CD8-positive, alpha-beta memory T cell (primary cell): ENCODE measurements at regions not wholly inside any gene's neighbourhood (a gene's known extent, or its start where the extent isn't known, plus 50 kb on each side); places are given as distances from the start of the nearest gene placed in this dataset.

Experiments
- CTCF ChIA-PET: fragments of 350-600 bp; sonication (Branson Sonifier 250); formaldehyde crosslinking; loops from one replicate; lab custom pipeline; 2021; ENCODE audit warnings: antibody characterized with exemption; lab: Charles Lee
- POLR2A ChIA-PET: fragments of 350-600 bp; sonication (Branson Sonifier 250); formaldehyde crosslinking; loops from one replicate; lab custom pipeline; 2021; ENCODE audit warnings: antibody characterized with exemption; lab: Charles Lee
- DNase-seq, 5 donors: peaks; one replicate each; pipeline versions ENCODE4 v3.0.0 to v3.0.0-alpha.2; 2020 to 2022; ENCODE audit warnings: mixed read lengths in 1 of 5
- H3K27ac ChIP-seq: one replicate; pipeline ENCODE4 v1.7.0; 2013; ENCODE audit warnings: low read depth, mild to moderate bottlenecking, low read length, moderate library complexity
- H3K27me3 ChIP-seq: 2 replicates; pipeline ENCODE4 v1.7.0; 2013; ENCODE audit warnings: low read length, mild to moderate bottlenecking; ENCODE audit not compliant: insufficient read depth, poor library complexity, severe bottlenecking
- H3K36me3 ChIP-seq: 2 replicates; pipeline ENCODE4 v1.7.0; 2013; ENCODE audit warnings: mild to moderate bottlenecking, low read length, moderate library complexity; ENCODE audit not compliant: insufficient read depth
- H3K4me1 ChIP-seq: 2 replicates; pipeline ENCODE4 v1.7.0; 2013; ENCODE audit warnings: mild to moderate bottlenecking, low read length, moderate library complexity; ENCODE audit not compliant: insufficient read depth
- H3K4me3 ChIP-seq: 2 replicates; pipeline ENCODE4 v1.7.0; 2013; ENCODE audit warnings: mild to moderate bottlenecking, low read length
- H3K9me3 ChIP-seq: 2 replicates; pipeline ENCODE4 v1.7.0; 2013; ENCODE audit warnings: mild to moderate bottlenecking, low read length
- H3K27ac Mint-ChIP-seq, 8 donors: one replicate each; pipeline ENCODE4 v1.8.0; 2020 to 2021; ENCODE audit warnings: mixed read lengths in 8 of 8, mild to moderate bottlenecking in 6 of 8, inconsistent platforms in 3 of 8, moderate library complexity in 3 of 8
- H3K27me3 Mint-ChIP-seq, 2 donors: one replicate each; pipeline ENCODE4 v1.8.0; 2020 to 2021; ENCODE audit warnings: mixed read lengths in 2 of 2, mild to moderate bottlenecking in 1 of 2, moderate library complexity in 1 of 2
- H3K36me3 Mint-ChIP-seq, 3 donors: one replicate each; pipeline ENCODE4 v1.8.0; 2020 to 2021; ENCODE audit warnings: mixed read lengths in 3 of 3, inconsistent platforms in 1 of 3, mild to moderate bottlenecking in 1 of 3
- H3K4me1 Mint-ChIP-seq, 3 donors: one replicate each; pipeline ENCODE4 v1.8.0; 2020 to 2021; ENCODE audit warnings: mixed read lengths in 3 of 3, inconsistent platforms in 1 of 3, mild to moderate bottlenecking in 1 of 3
- H3K4me3 Mint-ChIP-seq, 7 donors: one replicate each; pipeline ENCODE4 v1.8.0; 2020 to 2021; ENCODE audit warnings: mixed read lengths in 7 of 7, mild to moderate bottlenecking in 6 of 7, moderate library complexity in 4 of 7, inconsistent platforms in 2 of 7
- H3K9me3 Mint-ChIP-seq, 5 donors: one replicate each; pipeline ENCODE4 v1.8.0; 2020 to 2022; ENCODE audit warnings: mixed read lengths in 5 of 5, mild to moderate bottlenecking in 3 of 5, moderate library complexity in 2 of 5, inconsistent platforms in 1 of 5

DNA sequence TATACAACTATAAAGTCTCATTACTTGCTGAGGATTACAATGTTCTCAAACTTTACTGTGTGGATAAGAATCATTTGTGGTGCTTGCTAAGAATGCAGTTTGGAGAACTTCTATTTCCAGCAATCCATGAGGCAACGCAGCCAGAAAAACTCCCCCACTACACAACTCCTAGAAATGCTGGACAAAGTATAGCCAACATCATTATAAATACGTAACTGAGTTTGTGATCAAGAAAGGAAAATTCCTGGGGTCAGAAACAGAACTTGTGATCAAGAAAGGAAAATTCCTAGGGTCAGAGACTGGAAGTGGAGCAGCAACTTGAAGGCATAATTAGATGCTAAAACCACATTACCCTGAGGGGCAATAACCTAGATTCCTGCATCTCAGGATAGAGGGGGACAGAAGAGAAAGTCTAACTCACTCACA is 81.1 kb downstream of the MAT2B start:
- Mint-ChIP-seq H3K9me3 (no peaks in the 10 kb centered on the region), H3K27me3 (peaks cover 1 to 34% of the 10 kb centered on the region in 2 donors), H3K4me1 (no peaks in the 10 kb centered on the region), H3K27ac (no peak overlapping the region), H3K36me3 (no peaks in the 10 kb centered on the region), H3K4me3 (no peak overlapping the region)
- ChIA-PET CTCF (no interaction called here), POLR2A (no interaction called here)
- no peaks in the 10 kb centered on the region for H3K36me3 ChIP-seq
- no peak for DNase-seq
- no peak overlapping the region for H3K4me3 ChIP-seq
- no peaks in the 10 kb centered on the region for H3K9me3 ChIP-seq
- no peak overlapping the region for H3K27ac ChIP-seq
- H3K27me3 ChIP-seq = no peaks in the 10 kb centered on the region
- no peaks in the 10 kb centered on the region for H3K4me1 ChIP-seq

DNA sequence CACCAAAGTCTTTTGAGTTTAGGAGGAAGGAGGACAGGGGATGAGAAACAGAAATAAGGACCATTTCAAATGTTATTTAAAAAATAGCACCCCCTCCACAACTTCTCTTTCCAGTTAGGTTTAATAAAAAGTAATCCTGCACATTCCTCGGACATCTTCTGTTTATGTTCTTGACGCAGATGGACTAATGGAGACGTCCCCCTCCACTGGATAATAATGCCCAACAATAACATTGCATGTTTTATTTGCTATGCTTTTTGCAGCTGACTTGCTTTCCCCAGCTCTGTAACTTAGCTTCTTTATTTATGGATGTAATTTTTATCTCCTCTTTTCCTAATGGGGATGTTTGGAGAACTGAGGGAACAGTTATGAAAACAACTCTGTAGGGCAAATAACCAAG is 89.5 kb downstream of the MAT2B start:
- Histone ChIP-seq H3K4me3 (no peak overlapping the region), H3K27me3 (no peaks in the 10 kb centered on the region), H3K4me1 (no peaks in the 10 kb centered on the region), H3K9me3 (no peaks in the 10 kb centered on the region), H3K27ac (no peak overlapping the region), H3K36me3 (no peaks in the 10 kb centered on the region)
- Mint-ChIP-seq H3K27me3 (peaks cover 11 to 12% of the 10 kb centered on the region in 2 donors), H3K36me3 (no peaks in the 10 kb centered on the region), H3K9me3 (peaks cover 0 to 3% (median 0%) of the 10 kb centered on the region in 5 donors), H3K4me3 (no peak overlapping the region), H3K27ac (no peak overlapping the region), H3K4me1 (no peaks in the 10 kb centered on the region)
- ChIA-PET CTCF (no interaction called here), POLR2A (no interaction called here)
- no peak for DNase-seq

DNA sequence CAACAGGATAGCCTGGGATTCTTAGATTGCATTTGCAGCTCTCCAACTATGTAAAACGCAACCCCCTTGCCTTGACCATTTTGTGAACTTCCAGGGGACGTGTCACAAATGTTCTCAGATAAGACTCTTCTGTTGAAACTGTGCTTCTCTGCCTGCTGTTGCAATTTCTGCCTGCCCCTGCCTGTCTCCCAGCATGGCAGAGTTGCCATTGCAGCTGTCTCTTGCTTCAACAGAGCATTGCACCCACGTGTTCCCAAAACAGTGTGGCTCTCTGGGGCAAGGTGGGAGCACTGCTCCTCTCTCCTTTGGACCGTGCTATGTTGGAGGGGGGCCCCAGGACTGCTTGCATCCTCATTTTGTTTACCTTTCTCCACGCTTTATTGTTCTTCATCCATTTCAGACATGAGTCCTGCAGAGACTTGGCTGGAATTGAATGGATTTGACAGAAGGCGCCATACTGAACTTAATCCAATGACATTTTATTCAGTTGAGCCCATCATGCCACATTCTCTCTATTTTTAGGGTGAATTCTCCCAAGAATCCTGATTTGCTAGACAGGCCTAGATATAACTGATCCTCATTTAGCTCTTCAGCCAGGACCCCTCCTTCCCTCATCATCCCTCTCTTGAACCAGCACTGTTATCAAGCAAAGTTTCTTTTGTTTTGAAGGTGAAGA is 90.7 kb downstream of the MAT2B start:
- H3K36me3 Mint-ChIP-seq = no peaks in the 10 kb centered on the region
- no peak overlapping the region for H3K4me3 ChIP-seq
- H3K27ac ChIP-seq = no peak overlapping the region
- H3K27me3 ChIP-seq = no peaks in the 10 kb centered on the region
- H3K4me1 ChIP-seq = no peaks in the 10 kb centered on the region
- no peaks in the 10 kb centered on the region for H3K36me3 ChIP-seq
- no peaks in the 10 kb centered on the region for H3K9me3 ChIP-seq
- no peak for DNase-seq
- peak overlapping the region in 1 of 8 donors; percentile 3 for H3K27ac Mint-ChIP-seq
- no peaks in the 10 kb centered on the region for H3K4me1 Mint-ChIP-seq
- H3K9me3 Mint-ChIP-seq = peaks cover 0 to 3% (median 0%) of the 10 kb centered on the region in 5 donors
- peak overlapping the region in 1 of 7 donors; percentile 42 for H3K4me3 Mint-ChIP-seq
- ChIA-PET CTCF (no interaction called here), POLR2A (no interaction called here)
- H3K27me3 Mint-ChIP-seq = peaks cover 12 to 23% of the 10 kb centered on the region in 2 donors

DNA sequence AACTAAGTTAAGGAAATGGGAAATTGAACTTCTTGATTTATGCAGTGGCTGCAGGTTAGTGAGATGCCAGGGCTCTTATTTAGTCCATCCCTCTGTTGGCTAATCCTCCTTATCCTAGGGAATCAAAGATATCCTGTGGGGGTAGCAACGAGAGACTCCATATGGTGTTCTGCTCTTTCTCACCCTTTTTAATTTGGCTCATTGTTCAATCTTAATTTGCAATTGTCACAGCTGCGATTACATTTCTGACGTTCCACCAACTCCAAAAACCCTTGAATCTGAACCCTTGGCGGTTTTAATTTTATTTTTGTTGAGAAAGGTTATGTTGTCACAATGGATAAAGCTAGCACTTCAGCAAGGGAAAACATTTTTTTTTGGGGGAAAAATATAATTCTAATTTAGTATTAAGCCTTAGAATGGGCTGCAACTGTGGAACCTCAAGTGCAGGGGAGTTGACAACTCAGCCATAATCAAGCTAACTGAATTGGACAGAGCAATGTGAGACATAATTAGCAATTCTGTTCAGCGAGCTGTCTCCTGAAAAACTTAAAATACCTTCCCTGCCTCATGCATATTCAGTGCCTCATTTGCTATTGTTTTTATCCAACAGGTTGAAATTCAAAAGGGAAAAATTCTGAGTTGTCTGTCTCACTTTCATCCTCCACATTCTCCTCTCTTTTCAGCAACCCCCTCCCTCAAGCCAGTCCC is 91.3 kb downstream of the MAT2B start:
- Mint-ChIP-seq H3K9me3 (peaks cover 0 to 3% (median 0%) of the 10 kb centered on the region in 5 donors), H3K36me3 (no peaks in the 10 kb centered on the region), H3K4me3 (no peak overlapping the region), H3K27ac (no peak overlapping the region), H3K27me3 (peaks cover 12 to 29% of the 10 kb centered on the region in 2 donors), H3K4me1 (no peaks in the 10 kb centered on the region)
- H3K27ac ChIP-seq = no peak overlapping the region
- ChIA-PET CTCF (no interaction called here), POLR2A (no interaction called here)
- DNase-seq = no peak
- H3K9me3 ChIP-seq = no peaks in the 10 kb centered on the region
- no peak overlapping the region for H3K4me3 ChIP-seq
- H3K36me3 ChIP-seq = no peaks in the 10 kb centered on the region
- H3K4me1 ChIP-seq = no peaks in the 10 kb centered on the region
- no peaks in the 10 kb centered on the region for H3K27me3 ChIP-seq

DNA sequence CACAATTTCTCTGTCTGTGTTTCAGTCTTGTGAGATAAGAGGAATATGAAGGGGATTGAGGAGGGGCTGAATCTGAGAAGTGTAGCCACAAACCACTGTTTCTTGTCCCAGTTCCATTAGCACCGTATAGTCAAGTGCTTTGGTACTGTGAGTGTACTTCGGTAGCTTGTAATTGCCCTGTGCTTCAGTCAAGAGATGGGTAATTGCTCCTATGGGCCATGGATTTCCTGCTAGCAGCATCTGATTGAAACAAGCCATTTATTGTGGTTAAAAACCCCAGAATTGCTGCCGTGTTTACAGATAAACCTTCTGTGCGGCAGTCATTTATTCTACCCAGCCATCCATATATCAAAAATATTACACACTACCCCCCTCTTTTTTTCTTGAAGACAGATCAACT is 98.6 kb downstream of the MAT2B start:
- no peak overlapping the region for H3K27ac Mint-ChIP-seq
- peaks cover 2 to 28% of the 10 kb centered on the region in 2 donors for H3K27me3 Mint-ChIP-seq
- no peak overlapping the region for H3K4me3 Mint-ChIP-seq
- Histone ChIP-seq H3K36me3 (no peaks in the 10 kb centered on the region), H3K27ac (no peak overlapping the region), H3K9me3 (no peaks in the 10 kb centered on the region), H3K4me1 (no peaks in the 10 kb centered on the region), H3K4me3 (no peak overlapping the region), H3K27me3 (no peaks in the 10 kb centered on the region)
- no peaks in the 10 kb centered on the region for H3K9me3 Mint-ChIP-seq
- POLR2A ChIA-PET = no interaction called here
- no peak for DNase-seq
- CTCF ChIA-PET = no interaction called here
- H3K4me1 Mint-ChIP-seq = no peaks in the 10 kb centered on the region
- no peaks in the 10 kb centered on the region for H3K36me3 Mint-ChIP-seq

DNA sequence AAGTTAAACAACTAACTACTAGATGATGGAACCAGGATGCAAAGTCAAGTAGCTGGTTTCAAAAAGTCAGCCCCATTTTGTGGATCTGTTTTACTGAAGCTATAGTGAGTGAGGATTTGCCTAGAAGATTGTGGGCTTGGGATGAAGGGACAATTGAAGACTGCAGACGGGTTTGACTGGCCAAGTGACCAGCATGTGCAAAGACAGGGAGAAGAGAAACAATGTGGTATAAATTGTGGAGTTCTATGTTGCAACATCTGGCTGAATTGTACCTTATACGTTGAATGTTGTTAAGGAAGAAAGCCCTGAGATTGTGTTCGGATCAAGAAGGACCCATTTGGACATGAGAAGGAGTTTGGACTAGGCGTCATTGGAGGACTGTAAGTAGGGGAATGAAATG is 101.8 kb downstream of the MAT2B start:
- DNase-seq = no peak

DNA sequence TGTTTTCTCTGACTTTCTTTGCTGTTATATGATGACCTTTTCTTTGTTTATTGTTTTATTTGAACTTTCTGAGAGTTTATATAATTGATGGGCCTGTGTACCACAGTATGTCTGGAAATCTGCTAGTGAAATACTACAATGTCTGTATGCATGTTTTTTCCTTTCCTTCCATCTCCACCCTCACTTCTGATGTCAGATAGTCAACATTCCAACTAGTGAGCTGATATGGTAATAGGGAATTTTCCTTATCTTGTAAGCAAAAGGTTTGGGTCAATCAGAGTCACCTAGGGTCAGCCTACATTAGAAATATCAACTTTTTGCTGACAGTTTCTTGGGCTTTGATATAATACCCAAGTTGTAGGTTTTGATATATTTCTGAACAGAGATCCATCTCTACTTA is 103.2 kb downstream of the MAT2B start:
- no peak for DNase-seq
- Histone ChIP-seq H3K9me3 (no peaks in the 10 kb centered on the region), H3K36me3 (no peaks in the 10 kb centered on the region), H3K4me3 (no peak overlapping the region), H3K27ac (no peak overlapping the region), H3K4me1 (no peaks in the 10 kb centered on the region), H3K27me3 (no peaks in the 10 kb centered on the region)
- Mint-ChIP-seq H3K4me1 (no peaks in the 10 kb centered on the region), H3K4me3 (no peak overlapping the region), H3K9me3 (no peaks in the 10 kb centered on the region), H3K36me3 (no peaks in the 10 kb centered on the region), H3K27ac (no peak overlapping the region), H3K27me3 (no peaks in the 10 kb centered on the region)
- ChIA-PET POLR2A (no interaction called here), CTCF (no interaction called here)

More for the DNA sequence above, 101.8 kb downstream of the MAT2B start:
- no peaks in the 10 kb centered on the region for H3K9me3 ChIP-seq
- H3K27ac ChIP-seq = no peak overlapping the region
- H3K36me3 ChIP-seq = no peaks in the 10 kb centered on the region
- H3K27me3 Mint-ChIP-seq = peaks cover 0 to 4% of the 10 kb centered on the region in 2 donors
- no peaks in the 10 kb centered on the region for H3K4me1 ChIP-seq
- CTCF ChIA-PET = no interaction called here
- H3K9me3 Mint-ChIP-seq = no peaks in the 10 kb centered on the region
- H3K36me3 Mint-ChIP-seq = no peaks in the 10 kb centered on the region
- H3K4me3 Mint-ChIP-seq = no peak overlapping the region
- POLR2A ChIA-PET = no interaction called here
- no peak overlapping the region for H3K4me3 ChIP-seq
- H3K27ac Mint-ChIP-seq = no peak overlapping the region
- no peaks in the 10 kb centered on the region for H3K4me1 Mint-ChIP-seq
- H3K27me3 ChIP-seq = no peaks in the 10 kb centered on the region

DNA sequence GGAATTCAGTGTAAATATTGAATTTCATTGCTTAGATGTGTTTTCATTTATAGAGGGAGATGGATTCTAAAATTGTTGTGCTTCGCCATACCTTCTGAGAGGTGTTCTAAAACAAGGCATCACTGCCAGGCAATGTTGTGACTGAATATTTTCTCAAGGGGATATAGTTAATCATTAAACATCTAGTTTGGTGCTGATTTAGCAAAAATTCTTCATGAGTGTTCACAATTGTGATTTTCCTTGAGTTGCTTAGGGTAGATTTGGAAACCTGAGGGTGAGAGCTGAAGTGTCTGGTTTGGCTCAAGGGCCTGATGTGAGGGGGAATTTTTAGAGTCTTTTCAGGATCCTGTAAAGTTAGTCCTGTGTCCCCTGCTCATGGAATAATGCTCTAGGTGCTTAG is 104.5 kb downstream of the MAT2B start:
- no peaks in the 10 kb centered on the region for H3K36me3 Mint-ChIP-seq
- H3K27ac Mint-ChIP-seq = no peak overlapping the region
- Histone ChIP-seq H3K36me3 (no peaks in the 10 kb centered on the region), H3K27me3 (no peaks in the 10 kb centered on the region), H3K9me3 (no peaks in the 10 kb centered on the region), H3K27ac (no peak overlapping the region), H3K4me1 (no peaks in the 10 kb centered on the region), H3K4me3 (no peak overlapping the region)
- no peak for DNase-seq
- H3K4me1 Mint-ChIP-seq = no peaks in the 10 kb centered on the region
- H3K27me3 Mint-ChIP-seq = no peaks in the 10 kb centered on the region
- H3K4me3 Mint-ChIP-seq = no peak overlapping the region
- CTCF ChIA-PET = no interaction called here
- POLR2A ChIA-PET = no interaction called here
- no peaks in the 10 kb centered on the region for H3K9me3 Mint-ChIP-seq
